ENCODE measurements at regions not wholly inside any gene's neighbourhood (a gene's known extent, or its start where the extent isn't known, plus 50 kb on each side); places are given as distances from the start of the nearest gene placed in this dataset.

DNA sequence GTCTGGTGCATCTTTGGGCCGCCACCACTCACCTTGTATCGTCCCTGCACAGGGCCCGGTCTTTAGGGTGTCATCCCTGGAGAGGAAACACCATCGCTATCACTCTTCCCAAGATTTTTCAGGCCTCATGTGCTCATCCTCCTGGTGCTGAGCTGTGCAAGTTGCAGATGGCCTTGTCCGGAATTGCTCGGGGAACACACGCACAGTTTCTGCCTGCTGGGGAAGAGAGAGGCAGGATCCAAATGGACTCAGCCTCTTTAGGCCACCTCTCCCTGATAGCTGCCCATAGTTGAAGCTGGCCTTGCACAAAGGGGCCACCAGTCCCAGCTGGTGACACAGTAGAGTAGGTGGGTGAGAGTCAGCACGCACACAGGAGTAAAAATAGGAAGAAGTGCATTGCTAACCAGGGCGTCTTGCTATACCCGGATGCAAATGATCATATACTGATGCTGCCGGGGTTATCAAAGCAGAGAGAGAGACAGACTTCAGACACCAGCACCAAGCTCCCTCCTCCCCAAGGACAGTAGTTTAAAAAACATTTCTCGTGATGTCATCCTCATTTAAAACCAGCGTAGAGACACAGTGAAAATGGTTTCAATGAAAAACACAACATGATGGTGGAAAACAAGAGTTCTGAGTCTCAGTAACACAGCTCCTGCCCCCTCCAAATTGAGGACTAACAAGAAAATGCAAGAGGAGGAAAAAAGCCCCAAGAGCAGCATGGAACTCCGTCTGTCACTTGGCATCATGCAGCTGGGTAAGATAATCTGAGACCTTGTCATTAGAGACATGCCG is 147.5 kb upstream of the NCK2 start:
- H4K20me1 ChIP-seq (ENCODE audit: insufficient read depth) = no peaks in the 10 kb centered on the region
- H3K4me2 ChIP-seq = peak overlapping the region; percentile 78; the same call in 1 of the 2 replicates
- H3K27ac ChIP-seq = peak overlapping the region; percentile 76
- peaks cover 36% of the 10 kb centered on the region for H3K4me1 ChIP-seq (ENCODE audit: low read depth, poor library complexity, severe bottlenecking)
- no peak overlapping the region for H3K4me3 ChIP-seq (IDR thresholded peaks at IDR 0.05; ENCODE audit: insufficient read depth, low read depth, low read length)
- peak overlapping the region; percentile 34; the same call in 1 of the 2 replicates for H3K9ac ChIP-seq
- no peaks in the 10 kb centered on the region for H3K36me3 ChIP-seq (ENCODE audit: insufficient read depth)
- TF ChIP-seq, protein P1, sequence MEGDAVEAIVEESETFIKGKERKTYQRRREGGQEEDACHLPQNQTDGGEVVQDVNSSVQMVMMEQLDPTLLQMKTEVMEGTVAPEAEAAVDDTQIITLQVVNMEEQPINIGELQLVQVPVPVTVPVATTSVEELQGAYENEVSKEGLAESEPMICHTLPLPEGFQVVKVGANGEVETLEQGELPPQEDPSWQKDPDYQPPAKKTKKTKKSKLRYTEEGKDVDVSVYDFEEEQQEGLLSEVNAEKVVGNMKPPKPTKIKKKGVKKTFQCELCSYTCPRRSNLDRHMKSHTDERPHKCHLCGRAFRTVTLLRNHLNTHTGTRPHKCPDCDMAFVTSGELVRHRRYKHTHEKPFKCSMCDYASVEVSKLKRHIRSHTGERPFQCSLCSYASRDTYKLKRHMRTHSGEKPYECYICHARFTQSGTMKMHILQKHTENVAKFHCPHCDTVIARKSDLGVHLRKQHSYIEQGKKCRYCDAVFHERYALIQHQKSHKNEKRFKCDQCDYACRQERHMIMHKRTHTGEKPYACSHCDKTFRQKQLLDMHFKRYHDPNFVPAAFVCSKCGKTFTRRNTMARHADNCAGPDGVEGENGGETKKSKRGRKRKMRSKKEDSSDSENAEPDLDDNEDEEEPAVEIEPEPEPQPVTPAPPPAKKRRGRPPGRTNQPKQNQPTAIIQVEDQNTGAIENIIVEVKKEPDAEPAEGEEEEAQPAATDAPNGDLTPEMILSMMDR (conservative IDR thresholded peaks at IDR 0.05; ENCODE audit: low read depth, low read length) = no peak
- no peaks in the 10 kb centered on the region for H3K27me3 ChIP-seq (ENCODE audit: insufficient read depth, low read depth)
- H2AFZ ChIP-seq (ENCODE audit: low read depth) = peak overlapping the region; percentile 31
- H3K79me2 ChIP-seq (ENCODE audit: insufficient read depth, low read depth) = no peaks in the 10 kb centered on the region

DNA sequence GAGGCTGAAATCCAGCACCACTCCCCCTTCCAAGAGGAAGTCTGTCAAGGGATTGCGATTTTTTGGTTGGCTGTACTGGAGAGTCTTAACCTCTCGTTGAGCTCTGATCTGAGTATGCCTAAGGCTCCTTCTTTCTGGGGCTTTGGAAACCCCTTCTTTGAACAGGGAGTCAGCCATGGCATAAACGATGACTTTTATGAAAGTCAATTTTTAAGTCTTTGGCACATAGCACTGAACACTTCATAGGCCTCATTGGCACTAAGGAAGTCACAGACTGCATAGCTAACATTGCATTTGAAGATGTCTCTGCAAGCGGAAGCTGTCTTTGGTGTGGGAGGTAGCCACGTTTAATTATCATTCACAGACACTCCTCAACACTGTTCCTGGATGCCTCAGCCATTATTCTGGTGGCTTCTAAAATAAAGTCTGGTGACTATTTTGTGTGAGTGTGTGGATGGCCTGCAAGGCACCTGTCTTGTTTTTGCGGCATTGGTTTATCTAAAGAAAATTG is 148.2 kb upstream of the NCK2 start:
- Histone ChIP-seq H3K4me2 (no peak overlapping the region), H3K9ac (no peak overlapping the region), H3K27ac (no peak overlapping the region; the same call in 1 of the 2 replicates), H3K4me1 (ENCODE audit: low read depth, poor library complexity, severe bottlenecking) (peaks cover 36% of the 10 kb centered on the region), H4K20me1 (ENCODE audit: insufficient read depth) (no peaks in the 10 kb centered on the region), H3K36me3 (ENCODE audit: insufficient read depth) (no peaks in the 10 kb centered on the region), H3K4me3 (IDR thresholded peaks at IDR 0.05; ENCODE audit: insufficient read depth, low read depth, low read length) (no peak overlapping the region), H3K79me2 (ENCODE audit: insufficient read depth, low read depth) (no peaks in the 10 kb centered on the region), H2AFZ (ENCODE audit: low read depth) (no peak overlapping the region), H3K27me3 (ENCODE audit: insufficient read depth, low read depth) (no peaks in the 10 kb centered on the region)
- TF ChIP-seq, protein P1 (conservative IDR thresholded peaks at IDR 0.05; ENCODE audit: low read depth, low read length) = no peak

DNA sequence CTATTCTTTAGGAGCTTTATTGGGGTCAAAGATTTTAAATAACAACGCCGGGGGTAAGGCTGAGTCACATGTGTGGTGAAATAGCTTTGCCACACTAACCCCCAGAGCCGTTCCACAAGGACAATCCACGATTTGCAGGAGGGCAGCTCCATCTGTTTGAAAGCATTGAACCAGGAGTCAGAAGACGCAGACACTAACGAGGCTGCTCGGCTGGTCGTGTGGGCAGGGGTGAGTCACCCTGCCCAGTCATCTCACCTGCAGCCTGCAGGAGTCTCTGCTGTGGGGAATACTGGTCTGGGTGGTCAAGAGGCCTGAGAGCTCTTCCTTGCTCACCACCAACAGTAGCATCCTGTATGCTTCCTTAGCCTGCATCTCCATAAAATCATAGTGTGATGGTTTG is 149.2 kb upstream of the NCK2 start:
- no peak overlapping the region for H3K4me2 ChIP-seq
- H3K4me1 ChIP-seq (ENCODE audit: low read depth, poor library complexity, severe bottlenecking) = peaks cover 36% of the 10 kb centered on the region
- TF ChIP-seq, protein P1 (conservative IDR thresholded peaks at IDR 0.05; ENCODE audit: low read depth, low read length) = no peak
- H3K27me3 ChIP-seq (ENCODE audit: insufficient read depth, low read depth) = no peaks in the 10 kb centered on the region
- H3K4me3 ChIP-seq (IDR thresholded peaks at IDR 0.05; ENCODE audit: insufficient read depth, low read depth, low read length) = no peak overlapping the region
- no peak overlapping the region for H2AFZ ChIP-seq (ENCODE audit: low read depth)
- no peaks in the 10 kb centered on the region for H3K36me3 ChIP-seq (ENCODE audit: insufficient read depth)
- no peak overlapping the region for H3K27ac ChIP-seq
- no peak overlapping the region for H3K9ac ChIP-seq
- no peaks in the 10 kb centered on the region for H4K20me1 ChIP-seq (ENCODE audit: insufficient read depth)
- H3K79me2 ChIP-seq (ENCODE audit: insufficient read depth, low read depth) = no peaks in the 10 kb centered on the region

DNA sequence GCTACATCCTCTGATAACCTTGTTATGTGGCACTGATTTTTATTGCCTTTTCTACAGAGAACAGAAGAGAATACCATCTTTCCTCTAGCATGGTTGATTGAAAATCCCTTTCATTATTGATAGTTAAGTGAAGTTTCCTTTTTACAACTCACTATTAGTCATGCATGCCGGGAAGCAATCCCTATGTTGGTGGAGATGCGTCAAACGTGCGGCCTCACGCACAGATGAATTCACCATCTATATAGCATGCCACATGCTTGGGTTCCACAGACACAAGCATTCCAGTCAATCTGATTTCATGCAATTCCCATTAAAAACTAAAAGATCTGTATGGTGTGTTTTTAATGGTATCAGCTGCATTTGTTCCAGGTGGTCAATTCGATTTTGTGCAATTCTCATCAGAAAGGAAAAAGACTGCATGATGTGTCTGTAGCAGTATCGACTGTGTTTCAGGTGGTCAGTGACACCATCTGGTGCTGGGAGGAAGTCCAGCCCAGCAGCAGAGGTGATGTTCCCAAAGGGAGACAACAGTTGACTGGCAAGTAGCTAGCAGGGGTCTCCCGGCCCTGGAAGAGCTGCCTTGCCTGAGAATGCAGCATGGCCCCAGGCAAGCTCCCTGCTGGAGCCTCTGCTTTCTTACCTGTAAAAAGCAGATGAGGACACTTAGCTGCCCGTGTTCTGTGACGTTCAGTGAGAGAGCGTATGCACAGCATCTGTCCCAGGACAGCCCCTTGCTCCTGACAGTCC is 151.3 kb upstream of the NCK2 start:
- Histone ChIP-seq H3K27ac (no peak overlapping the region), H3K9ac (no peak overlapping the region), H3K4me3 (IDR thresholded peaks at IDR 0.05; ENCODE audit: insufficient read depth, low read depth, low read length) (no peak overlapping the region), H3K27me3 (ENCODE audit: insufficient read depth, low read depth) (no peaks in the 10 kb centered on the region), H3K79me2 (ENCODE audit: insufficient read depth, low read depth) (no peaks in the 10 kb centered on the region), H2AFZ (ENCODE audit: low read depth) (no peak overlapping the region), H3K36me3 (ENCODE audit: insufficient read depth) (no peaks in the 10 kb centered on the region), H4K20me1 (ENCODE audit: insufficient read depth) (no peaks in the 10 kb centered on the region), H3K4me2 (no peak overlapping the region), H3K4me1 (ENCODE audit: low read depth, poor library complexity, severe bottlenecking) (peaks cover 19% of the 10 kb centered on the region)
- TF ChIP-seq, protein P1 (conservative IDR thresholded peaks at IDR 0.05; ENCODE audit: low read depth, low read length) = no peak
